ENCODE measurements at regions not wholly inside any gene's neighbourhood (a gene's known extent, or its start where the extent isn't known, plus 50 kb on each side); places are given as distances from the start of the nearest gene placed in this dataset.
"Not testable (repeated sequence)": the region's sequence is repeated elsewhere in the genome, so short reads cannot be mapped to it uniquely, and the experiment has no call there.

- DNase-seq (ENCODE audit: low read depth in 2 of 2): no peak
Measured at GRCh38 chr4:108458681-108459080, 161.7 kb upstream of the RPL34 start.

DNA sequence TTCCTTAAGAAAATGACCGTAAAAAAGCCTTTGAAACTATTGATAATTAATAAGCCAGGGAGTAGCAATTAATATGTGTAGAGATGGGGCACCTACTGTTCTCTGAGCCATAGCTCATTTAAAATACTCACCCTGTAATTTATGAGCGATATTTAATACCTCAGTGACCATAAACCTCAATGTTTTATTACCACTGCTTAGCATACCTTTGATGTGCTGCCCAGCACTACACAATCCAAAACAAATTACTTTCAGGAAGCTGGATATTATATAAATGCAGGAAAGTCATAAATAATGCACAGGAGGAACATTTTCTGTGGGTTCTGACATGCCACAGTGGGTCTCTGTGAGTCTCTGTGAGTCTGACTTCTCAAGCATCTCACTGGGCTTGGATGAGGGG, 166.1 kb upstream of the RPL34 start:
- DNase-seq (ENCODE audit: low read depth in 2 of 2): no peak

- no peak for DNase-seq (ENCODE audit: low read depth in 2 of 2)
Measured at GRCh38 chr4:108453366-108453765, 167.0 kb upstream of the RPL34 start.

GRCh38 chr4:108450236-108450898, 170.0 kb upstream of the RPL34 start:
- no peak for DNase-seq (ENCODE audit: low read depth in 2 of 2)

- DNase-seq (ENCODE audit: low read depth in 2 of 2): no peak
Measured at GRCh38 chr4:108449129-108449528, 171.2 kb upstream of the RPL34 start.

DNA sequence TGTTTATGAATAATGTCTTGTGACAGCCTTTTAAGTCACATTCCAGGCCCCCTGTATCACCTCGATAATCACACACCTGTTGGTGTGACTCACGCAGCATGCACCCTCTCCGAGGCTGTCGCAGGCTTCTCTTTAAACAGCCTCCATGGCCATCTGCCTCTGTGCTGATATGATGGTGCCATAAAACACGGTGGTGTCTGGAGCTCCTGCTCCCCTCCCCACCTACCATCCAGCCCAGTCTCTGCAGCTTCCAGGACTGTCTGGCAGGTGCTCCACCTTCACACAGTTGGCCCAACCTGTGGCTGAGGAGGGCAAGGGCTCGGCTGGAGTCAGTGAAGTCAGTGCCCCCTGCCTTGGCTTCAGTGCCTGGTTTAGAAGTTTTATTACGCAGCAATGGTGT, 173.8 kb upstream of the RPL34 start:
- no peak for DNase-seq (ENCODE audit: low read depth in 2 of 2)

- no peak for DNase-seq (ENCODE audit: low read depth in 2 of 2)
Measured at GRCh38 chr4:108445716-108446115, 174.7 kb upstream of the RPL34 start.

- no peak for DNase-seq (ENCODE audit: low read depth in 2 of 2)
Measured at GRCh38 chr4:108443585-108443984, 176.8 kb upstream of the RPL34 start.

DNA sequence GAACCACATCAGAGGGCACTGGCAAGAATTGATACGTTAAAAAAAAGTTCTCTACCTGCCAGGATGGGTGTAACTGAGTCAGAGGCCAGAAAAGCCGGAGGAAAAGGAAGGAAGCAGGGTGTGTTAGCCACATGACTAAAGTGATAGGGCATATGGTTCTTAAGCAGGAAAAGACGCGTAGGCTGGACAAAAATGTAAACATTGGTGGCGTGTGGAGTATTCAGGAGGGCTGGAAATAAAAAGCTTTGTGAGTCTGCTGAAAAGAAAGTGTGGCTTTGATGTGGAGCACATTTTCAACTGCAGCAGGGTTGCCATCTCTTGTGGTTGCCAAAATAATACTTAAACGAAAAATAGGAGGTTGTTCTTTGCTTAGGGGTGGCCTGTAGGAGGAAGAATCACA, 186.5 kb upstream of the RPL34 start:
- DNase-seq (ENCODE audit: low read depth in 2 of 2): peak in 1 of 2 experiments; percentile 16

- not testable (repeated sequence) for DNase-seq (ENCODE audit: low read depth in 2 of 2)
Measured at GRCh38 chr4:108433394-108433793, 187.0 kb upstream of the RPL34 start.

DNA sequence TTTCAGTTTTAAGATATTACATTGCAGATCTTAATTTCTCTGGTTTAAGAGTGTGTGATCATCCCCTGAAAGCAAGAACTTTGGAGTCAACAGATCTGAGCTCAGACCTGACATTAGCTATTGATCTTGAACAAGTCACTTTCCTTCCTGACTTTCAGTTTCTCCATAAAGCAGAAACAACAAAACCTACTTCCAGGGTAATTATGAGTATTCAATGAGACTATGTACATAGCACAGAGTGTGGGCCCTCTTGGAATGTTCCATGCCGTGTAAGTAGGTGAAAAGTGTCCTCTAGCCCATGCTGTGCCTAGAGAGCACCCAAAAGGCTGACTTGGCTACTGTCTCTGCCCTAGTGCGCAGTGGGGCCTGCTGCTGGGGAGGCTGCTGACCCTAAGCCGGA, 188.0 kb upstream of the RPL34 start:
- no peak for DNase-seq (ENCODE audit: low read depth in 2 of 2)

DNA sequence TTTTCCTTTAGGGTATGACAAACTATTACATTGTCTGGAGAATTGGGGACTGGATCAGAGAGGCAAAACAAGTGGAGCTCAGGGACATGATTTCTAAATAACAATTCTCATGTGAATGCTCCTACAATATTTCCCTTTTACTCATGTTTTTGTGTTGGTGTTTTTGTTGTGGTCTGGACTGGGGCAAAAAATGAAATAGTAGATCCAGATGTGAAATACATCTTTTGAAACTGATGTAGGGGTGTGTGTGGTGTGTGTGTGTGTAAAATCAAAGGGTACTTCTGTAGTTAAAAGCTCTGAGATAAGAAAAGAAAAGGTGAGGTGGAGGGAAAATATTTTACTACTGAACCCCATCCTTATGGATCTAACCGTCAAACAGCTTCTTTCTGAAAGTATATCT, 188.4 kb upstream of the RPL34 start:
- no peak for DNase-seq (ENCODE audit: low read depth in 2 of 2)

- DNase-seq (ENCODE audit: low read depth in 2 of 2): no peak
Measured at GRCh38 chr4:108430921-108431320, 189.5 kb upstream of the RPL34 start.

GRCh38 chr4:108429662-108430061, 190.7 kb upstream of the RPL34 start:
- DNase-seq (ENCODE audit: low read depth in 2 of 2): no peak

- DNase-seq (ENCODE audit: low read depth in 2 of 2): no peak
Measured at GRCh38 chr4:108428923-108429322, 191.5 kb upstream of the RPL34 start.

GRCh38 chr4:108427946-108428485, 192.4 kb upstream of the RPL34 start:
- no peak for DNase-seq (ENCODE audit: low read depth in 2 of 2)

GRCh38 chr4:108426493-108426892, 193.9 kb upstream of the RPL34 start:
- DNase-seq (ENCODE audit: low read depth in 2 of 2): no peak

- no peak for DNase-seq (ENCODE audit: low read depth in 2 of 2)
Measured at GRCh38 chr4:108425988-108426387, 194.4 kb upstream of the RPL34 start.

GRCh38 chr4:108417923-108418322, 202.5 kb upstream of the RPL34 start:
- no peak for DNase-seq (ENCODE audit: low read depth in 2 of 2)

DNA sequence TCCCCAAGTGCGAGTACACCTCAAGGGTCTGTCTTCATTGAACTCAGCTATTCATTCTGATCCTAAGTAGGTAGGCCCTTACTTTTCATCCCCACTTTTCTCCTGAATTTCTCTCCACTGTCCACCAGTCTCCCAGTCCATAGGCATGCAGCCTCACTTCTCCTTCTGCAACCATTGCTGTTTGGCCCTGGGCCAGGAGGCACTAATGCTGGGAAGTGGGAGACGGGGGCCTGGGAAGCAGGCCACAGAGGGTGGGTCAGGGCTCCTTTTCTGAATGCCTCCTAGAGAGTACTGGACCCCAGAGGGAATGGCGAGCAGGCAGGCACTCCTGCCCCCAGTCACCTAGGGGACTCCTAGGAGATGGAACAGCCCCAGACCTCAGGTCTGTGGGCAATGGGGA, 203.5 kb upstream of the RPL34 start:
- DNase-seq (ENCODE audit: low read depth in 2 of 2): no peak

DNA sequence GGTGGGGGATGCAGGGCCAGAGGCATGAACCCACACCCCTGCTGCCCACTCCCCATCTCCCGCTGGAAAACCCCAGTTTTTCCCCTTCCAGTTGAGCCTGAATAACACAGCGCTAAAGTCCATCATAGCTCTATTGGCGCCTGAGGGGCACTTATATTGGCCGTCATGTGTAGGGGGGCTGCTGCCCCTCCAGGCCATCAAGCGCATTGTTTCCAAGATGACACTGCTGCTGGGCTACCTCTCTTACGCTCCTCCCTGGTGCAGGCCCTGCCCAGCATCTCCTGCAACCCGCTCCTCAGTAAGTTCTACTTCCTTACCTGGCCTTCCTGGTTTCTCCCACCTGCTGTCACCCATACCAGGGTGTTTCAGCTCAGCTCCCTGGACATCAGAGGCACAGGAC, 205.0 kb upstream of the RPL34 start:
- no peak for DNase-seq (ENCODE audit: low read depth in 2 of 2)

DNA sequence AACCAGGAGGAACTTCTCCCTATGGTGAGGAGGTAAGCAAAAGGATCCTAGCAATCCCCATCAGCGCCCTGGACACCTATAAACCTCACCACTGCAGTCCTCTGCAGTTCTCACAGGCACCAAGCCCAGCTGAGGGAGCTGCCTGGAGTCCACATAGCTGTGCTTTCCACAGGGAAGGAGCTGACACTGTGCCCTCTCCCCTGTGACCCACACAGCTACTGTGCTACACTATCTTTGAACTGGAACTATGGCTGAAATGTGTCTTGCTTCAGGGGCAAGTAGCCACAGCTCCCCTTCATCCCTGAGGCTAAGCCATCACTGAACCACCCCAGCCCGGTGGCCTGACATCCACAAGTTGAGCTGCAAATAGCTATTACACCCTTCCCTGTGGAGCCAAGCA, 208.5 kb upstream of the RPL34 start:
- no peak for DNase-seq (ENCODE audit: low read depth in 2 of 2)

GRCh38 chr4:108409691-108410090, 210.7 kb upstream of the RPL34 start:
- not testable (repeated sequence) for DNase-seq (ENCODE audit: low read depth in 2 of 2)

- no peak for DNase-seq (ENCODE audit: low read depth in 2 of 2)
Measured at GRCh38 chr4:108405586-108405985, 214.8 kb upstream of the RPL34 start.

Data from stimulated activated CD4-positive, alpha-beta T cell treated with anti-CD3 and anti-CD28 coated beads, Interleukin-12 subunit alpha, Interleukin-12 subunit beta, amount 100 ng/mL, for 24 hours (primary cell).